PC-3 (cell line): ENCODE measurements at regions not wholly inside any gene's neighbourhood (a gene's known extent, or its start where the extent isn't known, plus 50 kb on each side); places are given as distances from the start of the nearest gene placed in this dataset.

ENCODE experiments used
- EZH2 ChIP-seq: fragments of 300-600 bp; sonication (generic); IDR thresholded peaks from one replicate; pipeline ENCODE4 v1.6.1; 2017; ENCODE audit warnings: antibody characterized with exemption, mild to moderate bottlenecking, low read length; ENCODE audit not compliant: unreplicated experiment
- TF ChIP-seq, protein P1 (sequence below): fragments of 300-600 bp; sonication (generic); conservative IDR thresholded peaks from 2 replicates; pipeline ENCODE4 v1.5.1; 2017; ENCODE audit warnings: antibody characterized with exemption, low read depth, mild to moderate bottlenecking, low read length

DNA sequence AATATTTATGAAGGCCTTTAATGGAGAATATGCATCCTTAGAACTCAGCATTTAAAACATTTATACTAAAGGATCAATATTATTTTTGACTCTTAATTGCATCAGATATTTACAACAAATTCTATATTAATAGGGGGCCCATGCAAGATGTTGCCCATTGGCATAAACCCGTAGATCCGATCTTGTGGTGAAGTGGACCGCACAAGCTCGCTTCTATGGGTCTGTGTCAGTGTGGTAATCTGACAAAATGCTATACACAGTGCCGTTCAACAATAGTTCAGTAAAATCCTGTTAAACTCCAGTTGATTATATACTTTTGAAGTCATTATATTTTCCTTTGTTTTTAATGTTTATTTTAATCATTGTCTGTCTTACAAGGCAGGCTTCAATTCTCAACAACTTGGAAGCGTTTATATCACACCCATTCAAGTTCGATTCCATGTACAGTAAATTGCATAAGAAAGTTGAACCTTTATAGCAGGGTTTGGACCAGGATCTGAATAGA, 809.2 kb downstream of the USP25 start:
- TF ChIP-seq, protein P1, sequence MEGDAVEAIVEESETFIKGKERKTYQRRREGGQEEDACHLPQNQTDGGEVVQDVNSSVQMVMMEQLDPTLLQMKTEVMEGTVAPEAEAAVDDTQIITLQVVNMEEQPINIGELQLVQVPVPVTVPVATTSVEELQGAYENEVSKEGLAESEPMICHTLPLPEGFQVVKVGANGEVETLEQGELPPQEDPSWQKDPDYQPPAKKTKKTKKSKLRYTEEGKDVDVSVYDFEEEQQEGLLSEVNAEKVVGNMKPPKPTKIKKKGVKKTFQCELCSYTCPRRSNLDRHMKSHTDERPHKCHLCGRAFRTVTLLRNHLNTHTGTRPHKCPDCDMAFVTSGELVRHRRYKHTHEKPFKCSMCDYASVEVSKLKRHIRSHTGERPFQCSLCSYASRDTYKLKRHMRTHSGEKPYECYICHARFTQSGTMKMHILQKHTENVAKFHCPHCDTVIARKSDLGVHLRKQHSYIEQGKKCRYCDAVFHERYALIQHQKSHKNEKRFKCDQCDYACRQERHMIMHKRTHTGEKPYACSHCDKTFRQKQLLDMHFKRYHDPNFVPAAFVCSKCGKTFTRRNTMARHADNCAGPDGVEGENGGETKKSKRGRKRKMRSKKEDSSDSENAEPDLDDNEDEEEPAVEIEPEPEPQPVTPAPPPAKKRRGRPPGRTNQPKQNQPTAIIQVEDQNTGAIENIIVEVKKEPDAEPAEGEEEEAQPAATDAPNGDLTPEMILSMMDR, result no peak
- no peak for TF ChIP-seq EZH2
